Nephron (organoid): ENCODE measurements at regions not wholly inside any gene's neighbourhood (a gene's known extent, or its start where the extent isn't known, plus 50 kb on each side); places are given as distances from the start of the nearest gene placed in this dataset.

Experiments used
- H3K27ac Mint-ChIP-seq, 3 experiments: 2 replicates each; pipeline ENCODE4 v1.8.0; 2020; ENCODE audit warnings: mixed read lengths in 3 of 3, mild to moderate bottlenecking in 2 of 3, moderate library complexity in 1 of 3
- H3K27me3 Mint-ChIP-seq: 2 replicates; pipeline ENCODE4 v1.8.0; 2021; ENCODE audit warnings: low read depth, mild to moderate bottlenecking, moderate library complexity, mixed read lengths
- H3K36me3 Mint-ChIP-seq: 2 replicates; pipeline ENCODE4 v1.8.0; 2020; ENCODE audit warnings: low read depth, mixed read lengths
- H3K4me1 Mint-ChIP-seq: 2 replicates; pipeline ENCODE4 v1.8.0; 2020; ENCODE audit warnings: mixed read lengths
- H3K4me3 Mint-ChIP-seq, 3 experiments: 2 replicates each; pipeline ENCODE4 v1.8.0; 2020; ENCODE audit warnings: mild to moderate bottlenecking in 3 of 3, mixed read lengths in 3 of 3, moderate library complexity in 2 of 3
- H3K9me3 Mint-ChIP-seq: 2 replicates; pipeline ENCODE4 v1.8.0; 2020; ENCODE audit warnings: mixed read lengths
- TF ChIP-seq, protein P1 (sequence below), 3 experiments: fragments of 200-600 bp; sonication (generic); IDR thresholded peaks; one replicate each; pipeline ENCODE4 v1.5.0; 2021; ENCODE audit warnings: antibody characterized with exemption in 3 of 3; ENCODE audit not compliant: unreplicated experiment in 3 of 3

DNA sequence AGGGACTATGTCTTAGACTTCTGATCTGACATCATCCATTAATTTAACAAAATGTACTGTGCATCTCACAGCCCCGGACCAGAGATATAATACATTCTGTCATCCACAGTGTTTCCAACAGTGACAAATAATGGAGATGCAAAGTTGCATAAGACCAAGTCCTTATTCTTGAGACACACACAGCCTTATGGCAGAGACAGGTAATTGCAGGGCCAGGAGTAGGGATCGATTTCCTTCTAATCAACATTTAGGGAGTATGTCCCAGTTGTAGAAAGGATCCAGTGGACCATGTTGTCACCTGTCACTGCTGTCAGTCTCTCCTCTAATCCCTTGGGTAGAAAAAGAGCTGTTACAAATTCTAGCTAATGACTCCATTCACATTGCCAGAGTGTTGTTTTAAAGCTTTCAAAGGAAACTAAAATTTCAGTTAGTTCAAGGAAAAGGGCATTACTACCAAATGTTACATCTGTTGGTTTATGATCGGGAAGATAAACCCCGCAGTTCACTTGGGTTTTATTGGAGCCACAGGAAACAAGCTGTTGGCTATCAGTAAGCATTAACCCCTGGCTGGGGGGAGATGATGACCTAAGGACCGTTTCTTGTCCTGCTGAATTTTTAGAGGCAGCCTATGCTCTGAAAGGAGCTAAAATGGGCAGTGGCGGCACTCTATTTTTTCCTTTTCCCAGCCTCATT is 111.4 kb upstream of the ATXN1 start:
- TF ChIP-seq, protein P1, sequence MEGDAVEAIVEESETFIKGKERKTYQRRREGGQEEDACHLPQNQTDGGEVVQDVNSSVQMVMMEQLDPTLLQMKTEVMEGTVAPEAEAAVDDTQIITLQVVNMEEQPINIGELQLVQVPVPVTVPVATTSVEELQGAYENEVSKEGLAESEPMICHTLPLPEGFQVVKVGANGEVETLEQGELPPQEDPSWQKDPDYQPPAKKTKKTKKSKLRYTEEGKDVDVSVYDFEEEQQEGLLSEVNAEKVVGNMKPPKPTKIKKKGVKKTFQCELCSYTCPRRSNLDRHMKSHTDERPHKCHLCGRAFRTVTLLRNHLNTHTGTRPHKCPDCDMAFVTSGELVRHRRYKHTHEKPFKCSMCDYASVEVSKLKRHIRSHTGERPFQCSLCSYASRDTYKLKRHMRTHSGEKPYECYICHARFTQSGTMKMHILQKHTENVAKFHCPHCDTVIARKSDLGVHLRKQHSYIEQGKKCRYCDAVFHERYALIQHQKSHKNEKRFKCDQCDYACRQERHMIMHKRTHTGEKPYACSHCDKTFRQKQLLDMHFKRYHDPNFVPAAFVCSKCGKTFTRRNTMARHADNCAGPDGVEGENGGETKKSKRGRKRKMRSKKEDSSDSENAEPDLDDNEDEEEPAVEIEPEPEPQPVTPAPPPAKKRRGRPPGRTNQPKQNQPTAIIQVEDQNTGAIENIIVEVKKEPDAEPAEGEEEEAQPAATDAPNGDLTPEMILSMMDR (IDR thresholded peaks at IDR 0.05; ENCODE audit: unreplicated experiment in 3 of 3), result no peak
- H3K4me3 Mint-ChIP-seq, result no peak overlapping the region
- H3K27me3 Mint-ChIP-seq, result peaks cover 3% of the 10 kb centered on the region
- H3K36me3 Mint-ChIP-seq, result no peaks in the 10 kb centered on the region
- H3K4me1 Mint-ChIP-seq, result peaks cover 27% of the 10 kb centered on the region
- H3K9me3 Mint-ChIP-seq, result peaks cover 11% of the 10 kb centered on the region
- peak overlapping the region in 1 of 3 experiments; percentile 19 for H3K27ac Mint-ChIP-seq

DNA sequence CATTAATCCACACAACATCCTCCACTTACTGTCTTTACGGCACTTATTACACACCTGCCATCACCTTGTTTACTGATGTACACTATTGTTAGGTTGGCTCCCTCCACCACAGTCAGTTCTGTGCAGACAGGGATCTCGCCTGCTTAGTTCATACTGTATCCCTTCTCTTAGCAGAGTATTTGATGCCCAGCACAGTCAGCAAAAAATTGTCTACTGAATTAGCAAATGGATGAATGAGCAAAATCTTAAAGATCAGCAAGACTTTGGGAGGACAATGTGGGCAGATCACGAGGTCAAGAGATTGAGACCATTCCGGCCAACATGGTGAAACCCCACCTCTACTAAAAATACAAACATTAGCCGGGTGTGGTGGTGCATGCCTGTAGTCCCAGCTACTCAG is 109.8 kb upstream of the ATXN1 start:
- H3K27me3 Mint-ChIP-seq, result peaks cover 3% of the 10 kb centered on the region
- H3K4me3 Mint-ChIP-seq, result no peak overlapping the region
- no peaks in the 10 kb centered on the region for H3K36me3 Mint-ChIP-seq

DNA sequence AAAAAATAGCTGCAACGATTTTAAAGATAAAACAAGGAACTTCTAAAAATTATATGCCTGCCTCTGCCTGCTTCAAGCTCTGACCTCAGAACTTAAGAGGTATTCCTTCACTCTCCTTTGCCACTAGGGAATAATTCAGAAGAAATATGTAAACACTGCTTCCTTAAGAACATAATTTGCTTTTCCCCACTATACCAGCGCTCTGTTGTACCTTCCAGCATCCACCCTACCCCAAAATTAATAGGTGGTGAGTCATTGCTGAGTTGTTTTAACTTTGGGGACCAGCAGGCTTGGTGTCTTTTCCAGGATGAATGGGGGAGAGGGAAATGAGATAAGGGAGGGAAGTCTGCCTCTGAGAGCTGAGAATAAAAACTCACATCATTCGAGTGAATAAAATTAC is 107.7 kb upstream of the ATXN1 start:
- Mint-ChIP-seq H3K4me1 (peaks cover 27% of the 10 kb centered on the region), H3K4me3 (no peak overlapping the region), H3K27ac (no peak overlapping the region), H3K36me3 (no peaks in the 10 kb centered on the region), H3K9me3 (no peaks in the 10 kb centered on the region), H3K27me3 (no peaks in the 10 kb centered on the region)
- TF ChIP-seq, protein P1 (IDR thresholded peaks at IDR 0.05; ENCODE audit: unreplicated experiment in 3 of 3), result no peak

More for the DNA sequence above, 109.8 kb upstream of the ATXN1 start:
- TF ChIP-seq, protein P1 (IDR thresholded peaks at IDR 0.05; ENCODE audit: unreplicated experiment in 3 of 3), result no peak
- Mint-ChIP-seq H3K27ac (no peak overlapping the region), H3K9me3 (no peaks in the 10 kb centered on the region), H3K4me1 (peaks cover 27% of the 10 kb centered on the region)

DNA sequence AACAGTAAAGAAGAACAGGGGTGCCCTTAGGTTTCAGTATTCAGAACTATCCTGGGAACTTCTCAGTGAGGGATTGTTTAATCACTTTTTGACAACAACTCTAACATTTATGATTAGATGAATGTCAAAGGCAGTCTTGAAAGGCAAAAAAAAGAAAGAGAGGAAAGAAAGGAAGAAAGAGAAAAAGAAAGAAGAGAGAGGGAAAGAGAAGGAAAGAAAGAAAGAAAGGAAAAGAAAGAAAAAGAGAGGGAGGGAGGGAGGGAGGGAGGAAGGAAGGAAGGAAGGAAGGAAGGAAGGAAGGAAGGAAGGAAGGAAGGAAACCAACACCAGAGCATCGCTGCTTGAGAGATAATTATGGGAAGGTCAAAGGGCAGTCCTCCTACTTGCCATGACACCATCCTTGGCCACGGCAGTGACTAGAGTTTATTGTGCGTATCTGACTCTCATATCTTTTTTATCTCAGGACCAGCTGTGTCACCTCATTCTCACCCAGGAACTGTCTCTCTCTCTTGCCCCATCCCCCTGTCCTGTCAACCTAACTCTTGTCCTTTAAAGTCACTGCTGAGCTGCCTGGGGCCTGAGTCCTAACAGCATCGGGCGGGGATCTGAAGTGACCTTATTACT is 96.8 kb upstream of the ATXN1 start:
- peaks cover 2% of the 10 kb centered on the region for H3K9me3 Mint-ChIP-seq
- no peaks in the 10 kb centered on the region for H3K36me3 Mint-ChIP-seq
- H3K27ac Mint-ChIP-seq, result no peak overlapping the region
- no peaks in the 10 kb centered on the region for H3K4me1 Mint-ChIP-seq
- no peaks in the 10 kb centered on the region for H3K27me3 Mint-ChIP-seq
- TF ChIP-seq, protein P1 (IDR thresholded peaks at IDR 0.05; ENCODE audit: unreplicated experiment in 3 of 3), result no peak
- H3K4me3 Mint-ChIP-seq, result no peak overlapping the region

DNA sequence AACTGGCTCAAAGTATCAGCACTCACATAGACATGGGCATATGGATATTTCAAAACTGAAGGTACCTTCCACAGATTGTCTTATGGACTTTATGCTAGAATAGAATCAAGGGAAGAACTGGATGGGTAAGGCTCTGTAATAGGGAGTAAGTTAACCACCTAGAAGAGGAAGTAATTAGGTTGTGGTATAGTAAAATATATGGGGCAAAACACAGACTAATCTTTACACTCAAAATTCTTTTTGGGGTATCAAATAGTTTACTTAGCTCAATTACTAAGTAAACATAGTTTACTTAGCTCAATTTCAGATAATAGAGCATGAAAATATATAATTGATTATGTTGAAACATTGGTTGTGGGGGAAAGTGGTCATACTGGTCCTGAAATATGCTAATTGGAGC is 94.2 kb upstream of the ATXN1 start:
- Mint-ChIP-seq H3K4me1 (peaks cover 22% of the 10 kb centered on the region), H3K27me3 (no peaks in the 10 kb centered on the region), H3K27ac (no peak overlapping the region), H3K36me3 (no peaks in the 10 kb centered on the region), H3K9me3 (peaks cover 2% of the 10 kb centered on the region), H3K4me3 (no peak overlapping the region)
- TF ChIP-seq, protein P1 (IDR thresholded peaks at IDR 0.05; ENCODE audit: unreplicated experiment in 3 of 3), result no peak

DNA sequence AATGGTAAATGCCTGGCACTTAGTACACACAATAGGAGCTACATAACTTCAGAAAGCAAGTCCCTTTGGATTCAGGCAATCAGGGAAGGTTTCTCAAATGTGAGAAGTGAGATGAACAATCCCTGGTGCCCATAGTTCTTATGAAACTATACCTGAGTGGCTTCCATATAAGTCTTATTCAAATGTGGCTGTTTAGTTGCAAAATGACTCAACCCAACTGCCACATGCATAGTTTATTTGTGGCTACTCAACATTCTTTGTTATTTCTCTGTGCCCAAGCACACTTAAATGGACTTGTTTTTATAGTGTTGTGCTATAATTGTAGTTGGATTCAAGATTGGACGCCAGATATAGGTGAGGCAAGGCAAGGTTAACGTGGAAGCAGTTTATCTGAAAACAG is 93.7 kb upstream of the ATXN1 start:
- Mint-ChIP-seq H3K9me3 (peaks cover 2% of the 10 kb centered on the region), H3K27ac (no peak overlapping the region), H3K27me3 (no peaks in the 10 kb centered on the region), H3K4me3 (no peak overlapping the region), H3K4me1 (peaks cover 26% of the 10 kb centered on the region), H3K36me3 (no peaks in the 10 kb centered on the region)
- TF ChIP-seq, protein P1 (IDR thresholded peaks at IDR 0.05; ENCODE audit: unreplicated experiment in 3 of 3), result no peak
